ENCODE measurements at regions not wholly inside any gene's neighbourhood (a gene's known extent, or its start where the extent isn't known, plus 50 kb on each side); places are given as distances from the start of the nearest gene placed in this dataset.

DNA sequence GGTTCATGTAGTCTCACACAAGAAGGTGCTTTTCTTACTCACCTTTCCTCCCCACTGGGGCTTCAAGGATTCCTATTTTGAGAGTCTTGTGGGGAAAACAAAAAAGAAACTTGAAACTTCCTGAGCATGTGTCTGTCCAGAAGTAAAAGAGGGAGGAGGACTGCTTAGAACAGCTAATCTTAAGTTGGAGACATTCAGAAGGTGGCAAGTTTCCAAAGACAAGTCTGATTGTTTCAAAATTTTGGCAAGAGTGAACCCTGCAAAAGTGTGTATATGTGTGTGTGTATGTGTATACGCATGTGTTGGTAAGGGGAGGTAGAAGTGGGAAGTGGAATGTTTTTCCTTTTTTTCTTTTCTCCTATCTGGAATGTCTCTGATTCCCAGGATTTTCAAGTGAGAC lies 189.0 kb upstream of the FRMPD4 start:
- TF ChIP-seq EZH2phosphoT487 (IDR thresholded peaks at IDR 0.05; ENCODE audit: borderline replicate concordance, low read depth, low read length), result no peak
- TF ChIP-seq, protein P1, sequence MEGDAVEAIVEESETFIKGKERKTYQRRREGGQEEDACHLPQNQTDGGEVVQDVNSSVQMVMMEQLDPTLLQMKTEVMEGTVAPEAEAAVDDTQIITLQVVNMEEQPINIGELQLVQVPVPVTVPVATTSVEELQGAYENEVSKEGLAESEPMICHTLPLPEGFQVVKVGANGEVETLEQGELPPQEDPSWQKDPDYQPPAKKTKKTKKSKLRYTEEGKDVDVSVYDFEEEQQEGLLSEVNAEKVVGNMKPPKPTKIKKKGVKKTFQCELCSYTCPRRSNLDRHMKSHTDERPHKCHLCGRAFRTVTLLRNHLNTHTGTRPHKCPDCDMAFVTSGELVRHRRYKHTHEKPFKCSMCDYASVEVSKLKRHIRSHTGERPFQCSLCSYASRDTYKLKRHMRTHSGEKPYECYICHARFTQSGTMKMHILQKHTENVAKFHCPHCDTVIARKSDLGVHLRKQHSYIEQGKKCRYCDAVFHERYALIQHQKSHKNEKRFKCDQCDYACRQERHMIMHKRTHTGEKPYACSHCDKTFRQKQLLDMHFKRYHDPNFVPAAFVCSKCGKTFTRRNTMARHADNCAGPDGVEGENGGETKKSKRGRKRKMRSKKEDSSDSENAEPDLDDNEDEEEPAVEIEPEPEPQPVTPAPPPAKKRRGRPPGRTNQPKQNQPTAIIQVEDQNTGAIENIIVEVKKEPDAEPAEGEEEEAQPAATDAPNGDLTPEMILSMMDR (conservative IDR thresholded peaks at IDR 0.05; ENCODE audit: low read length), result no peak

Data from OCI-LY7 (cell line).